ENCODE measurements at regions not wholly inside any gene's neighbourhood (a gene's known extent, or its start where the extent isn't known, plus 50 kb on each side); places are given as distances from the start of the nearest gene placed in this dataset.
"Not testable (repeated sequence)": the region's sequence is repeated elsewhere in the genome, so short reads cannot be mapped to it uniquely, and the experiment has no call there.

- H3K4me1 ChIP-seq (ENCODE audit: control insufficient read depth in 4 of 4, insufficient read depth in 4 of 4, low read length in 3 of 4): no peaks in the 10 kb centered on the region
- WGBS: 76% methylated on average over 4 of the region's 4 CpGs
- no peak overlapping the region for H3K4me3 ChIP-seq (ENCODE audit: low read depth in 1 of 3, low read length in 3 of 3)
- no peak overlapping the region for H3K27ac ChIP-seq (ENCODE audit: low read depth in 1 of 2, low read length in 2 of 2)
- no peak overlapping the region for H3K9ac ChIP-seq (ENCODE audit: low read depth in 1 of 2, low read length in 2 of 2)
- TF ChIP-seq HNF4A (conservative IDR thresholded peaks at IDR 0.05) (no peak), YY1 (IDR thresholded peaks at IDR 0.05) (no peak)
- no peaks in the 10 kb centered on the region for H3K36me3 ChIP-seq (ENCODE audit: control insufficient read depth in 4 of 4, insufficient read depth in 3 of 4, low read depth in 1 of 4, low read length in 3 of 4)
- no peaks in the 10 kb centered on the region for H3K9me3 ChIP-seq (ENCODE audit: control insufficient read depth in 4 of 4, low read length in 3 of 4)
- H3K27me3 ChIP-seq (ENCODE audit: control insufficient read depth in 4 of 4, insufficient read depth in 4 of 4, low read length in 3 of 4): no peaks in the 10 kb centered on the region
- DNase-seq (ENCODE audit: low spot score): no peak
These were observed 226.6 kb upstream of the ADCY2 start for GRCh38 chr5:7169240-7169878.

- not testable (repeated sequence) for H3K27ac ChIP-seq (ENCODE audit: low read depth in 1 of 2, low read length in 2 of 2); H3K27me3 ChIP-seq (ENCODE audit: control insufficient read depth in 4 of 4, insufficient read depth in 4 of 4, low read length in 3 of 4); DNase-seq (ENCODE audit: low spot score); H3K9ac ChIP-seq (ENCODE audit: low read depth in 1 of 2, low read length in 2 of 2); H3K36me3 ChIP-seq (ENCODE audit: control insufficient read depth in 4 of 4, insufficient read depth in 3 of 4, low read depth in 1 of 4, low read length in 3 of 4); H3K4me1 ChIP-seq (ENCODE audit: control insufficient read depth in 4 of 4, insufficient read depth in 4 of 4, low read length in 3 of 4); H3K9me3 ChIP-seq (ENCODE audit: control insufficient read depth in 4 of 4, low read length in 3 of 4); H3K4me3 ChIP-seq (ENCODE audit: low read depth in 1 of 3, low read length in 3 of 3)
- 66% methylated on average over 16 of the region's 16 CpGs for WGBS
These were observed 225.2 kb upstream of the ADCY2 start for GRCh38 chr5:7170785-7171184.

GRCh38 chr5:7179364-7179763, 216.6 kb upstream of the ADCY2 start:
- Histone ChIP-seq H3K27ac (ENCODE audit: low read depth in 1 of 2, low read length in 2 of 2) (no peak overlapping the region), H3K4me1 (ENCODE audit: control insufficient read depth in 4 of 4, insufficient read depth in 4 of 4, low read length in 3 of 4) (peaks cover 3 to 9% (median 5%) of the 10 kb centered on the region in 4 donors), H3K9me3 (ENCODE audit: control insufficient read depth in 4 of 4, low read length in 3 of 4) (no peaks in the 10 kb centered on the region), H3K9ac (ENCODE audit: low read depth in 1 of 2, low read length in 2 of 2) (no peak overlapping the region), H3K36me3 (ENCODE audit: control insufficient read depth in 4 of 4, insufficient read depth in 3 of 4, low read depth in 1 of 4, low read length in 3 of 4) (no peaks in the 10 kb centered on the region), H3K4me3 (ENCODE audit: low read depth in 1 of 3, low read length in 3 of 3) (no peak overlapping the region), H3K27me3 (ENCODE audit: control insufficient read depth in 4 of 4, insufficient read depth in 4 of 4, low read length in 3 of 4) (no peaks in the 10 kb centered on the region)
- WGBS: 76% methylated on average over 3 of the region's 3 CpGs
- DNase-seq (ENCODE audit: low spot score): no peak
- TF ChIP-seq RXRA (IDR thresholded peaks at IDR 0.05) (no peak), FOXA2 (IDR thresholded peaks at IDR 0.05) (no peak), CTCF (IDR thresholded peaks at IDR 0.05; ENCODE audit: low read depth, low read length, missing input control) (no peak), HNF4A (conservative IDR thresholded peaks at IDR 0.05) (no peak), ATF3 (IDR thresholded peaks at IDR 0.05) (no peak), HNF4G (IDR thresholded peaks at IDR 0.05) (no peak), ZBTB33 (IDR thresholded peaks at IDR 0.05) (no peak), SP1 (IDR thresholded peaks at IDR 0.05) (no peak), YY1 (IDR thresholded peaks at IDR 0.05) (no peak), REST (IDR thresholded peaks at IDR 0.05) (no peak), NR2F2 (IDR thresholded peaks at IDR 0.05) (no peak), MAX (IDR thresholded peaks at IDR 0.05) (no peak), EGR1 (IDR thresholded peaks at IDR 0.05; ENCODE audit: low read depth in 2 of 2) (no peak), GABPA (IDR thresholded peaks at IDR 0.05 in 1 of 2, conservative IDR thresholded peaks at IDR 0.05 in 1 of 2) (no peak), FOXA1 (IDR thresholded peaks at IDR 0.05) (no peak)

All from liver (tissue), 8 donors.